Glutamatergic neuron (in vitro differentiated cells): ENCODE measurements at regions not wholly inside any gene's neighbourhood (a gene's known extent, or its start where the extent isn't known, plus 50 kb on each side); places are given as distances from the start of the nearest gene placed in this dataset.

ENCODE experiments used
- DNase-seq: peaks from one replicate; pipeline ENCODE4 v3.0.0; 2022
- H3K27ac Mint-ChIP-seq: one replicate; pipeline ENCODE4 v1.8.0; 2020; ENCODE audit warnings: mild to moderate bottlenecking, mixed read lengths, inconsistent platforms; ENCODE audit not compliant: unreplicated experiment
- H3K27me3 Mint-ChIP-seq: one replicate; pipeline ENCODE4 v1.8.0; 2020; ENCODE audit warnings: mild to moderate bottlenecking, moderate library complexity, mixed read lengths, inconsistent platforms; ENCODE audit not compliant: unreplicated experiment
- H3K36me3 Mint-ChIP-seq: one replicate; pipeline ENCODE4 v1.8.0; 2020; ENCODE audit warnings: mild to moderate bottlenecking, mixed read lengths, inconsistent platforms; ENCODE audit not compliant: unreplicated experiment
- H3K4me1 Mint-ChIP-seq: one replicate; pipeline ENCODE4 v1.8.0; 2020; ENCODE audit warnings: mild to moderate bottlenecking, low read depth, mixed read lengths, inconsistent platforms; ENCODE audit not compliant: unreplicated experiment
- H3K4me3 Mint-ChIP-seq: one replicate; pipeline ENCODE4 v1.8.0; 2020; ENCODE audit warnings: mild to moderate bottlenecking, mixed read lengths, inconsistent platforms; ENCODE audit not compliant: unreplicated experiment
- H3K9me3 Mint-ChIP-seq: one replicate; pipeline ENCODE4 v1.8.0; 2020; ENCODE audit warnings: mild to moderate bottlenecking, moderate library complexity, mixed read lengths, inconsistent platforms; ENCODE audit not compliant: unreplicated experiment
- CTCF ChIP-seq: fragments of 200-600 bp; sonication (generic); IDR thresholded peaks from one replicate; pipeline ENCODE4 v1.5.0; 2021; ENCODE audit not compliant: partially characterized antibody, unreplicated experiment

DNA sequence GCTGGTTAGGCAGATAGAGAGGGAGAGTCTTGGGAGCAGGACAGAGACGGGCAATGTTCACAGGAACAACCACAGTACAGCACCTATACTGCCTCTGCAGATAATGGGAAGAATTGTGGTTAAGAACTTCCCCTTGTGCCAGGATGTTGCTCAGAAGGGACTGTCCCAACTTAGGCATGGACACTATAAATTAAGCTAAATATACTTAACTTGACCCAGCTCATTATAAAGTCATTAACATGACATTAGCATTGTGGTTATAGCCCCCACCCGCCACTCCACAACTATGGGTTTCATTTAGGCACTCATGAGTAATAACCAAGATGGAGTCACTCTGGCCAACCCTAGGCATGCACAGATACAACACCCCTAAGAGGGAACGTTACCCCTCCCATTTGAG is 310.9 kb upstream of the NRG3 start:
- TF ChIP-seq CTCF, result no peak
- Mint-ChIP-seq H3K4me3 (no peak overlapping the region), H3K27ac (no peak overlapping the region), H3K36me3 (peaks cover under 1% of the 10 kb centered on the region), H3K27me3 (peaks cover 2% of the 10 kb centered on the region), H3K4me1 (no peaks in the 10 kb centered on the region), H3K9me3 (no peaks in the 10 kb centered on the region)
- DNase-seq, result no peak

DNA sequence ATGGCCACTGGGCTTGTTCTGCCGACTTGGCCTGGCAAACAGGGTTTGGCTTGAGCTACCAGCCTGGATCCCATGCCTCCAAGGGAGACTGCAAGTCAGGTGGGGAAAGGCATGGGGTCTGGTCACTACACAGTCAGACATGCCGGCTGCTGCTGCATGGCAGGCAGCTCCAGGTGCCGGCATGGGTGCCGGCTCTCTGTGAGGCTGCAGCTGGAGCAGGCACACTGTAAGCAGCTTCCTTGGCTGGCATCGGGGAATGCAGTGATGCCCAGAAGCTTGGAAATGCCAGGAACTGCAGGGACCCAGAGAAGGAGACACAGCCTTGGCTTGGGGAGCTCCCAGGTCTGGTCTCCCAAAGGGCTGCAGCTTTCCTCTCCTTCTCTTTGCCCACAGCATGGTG is 305.5 kb upstream of the NRG3 start:
- Mint-ChIP-seq H3K9me3 (no peaks in the 10 kb centered on the region), H3K27ac (no peak overlapping the region), H3K36me3 (no peaks in the 10 kb centered on the region), H3K4me1 (no peaks in the 10 kb centered on the region), H3K4me3 (no peak overlapping the region), H3K27me3 (peaks cover 5% of the 10 kb centered on the region)
- no peak for DNase-seq
- TF ChIP-seq CTCF, result no peak

- H3K36me3 Mint-ChIP-seq, result no peaks in the 10 kb centered on the region
- H3K4me1 Mint-ChIP-seq, result no peaks in the 10 kb centered on the region
- no peak for DNase-seq
- H3K9me3 Mint-ChIP-seq, result no peaks in the 10 kb centered on the region
- no peak for TF ChIP-seq CTCF
- H3K4me3 Mint-ChIP-seq, result no peak overlapping the region
- H3K27me3 Mint-ChIP-seq, result peaks cover 5% of the 10 kb centered on the region
- H3K27ac Mint-ChIP-seq, result no peak overlapping the region
Observed at GRCh38 chr10:81570349-81570748, 304.6 kb upstream of the NRG3 start.

DNA sequence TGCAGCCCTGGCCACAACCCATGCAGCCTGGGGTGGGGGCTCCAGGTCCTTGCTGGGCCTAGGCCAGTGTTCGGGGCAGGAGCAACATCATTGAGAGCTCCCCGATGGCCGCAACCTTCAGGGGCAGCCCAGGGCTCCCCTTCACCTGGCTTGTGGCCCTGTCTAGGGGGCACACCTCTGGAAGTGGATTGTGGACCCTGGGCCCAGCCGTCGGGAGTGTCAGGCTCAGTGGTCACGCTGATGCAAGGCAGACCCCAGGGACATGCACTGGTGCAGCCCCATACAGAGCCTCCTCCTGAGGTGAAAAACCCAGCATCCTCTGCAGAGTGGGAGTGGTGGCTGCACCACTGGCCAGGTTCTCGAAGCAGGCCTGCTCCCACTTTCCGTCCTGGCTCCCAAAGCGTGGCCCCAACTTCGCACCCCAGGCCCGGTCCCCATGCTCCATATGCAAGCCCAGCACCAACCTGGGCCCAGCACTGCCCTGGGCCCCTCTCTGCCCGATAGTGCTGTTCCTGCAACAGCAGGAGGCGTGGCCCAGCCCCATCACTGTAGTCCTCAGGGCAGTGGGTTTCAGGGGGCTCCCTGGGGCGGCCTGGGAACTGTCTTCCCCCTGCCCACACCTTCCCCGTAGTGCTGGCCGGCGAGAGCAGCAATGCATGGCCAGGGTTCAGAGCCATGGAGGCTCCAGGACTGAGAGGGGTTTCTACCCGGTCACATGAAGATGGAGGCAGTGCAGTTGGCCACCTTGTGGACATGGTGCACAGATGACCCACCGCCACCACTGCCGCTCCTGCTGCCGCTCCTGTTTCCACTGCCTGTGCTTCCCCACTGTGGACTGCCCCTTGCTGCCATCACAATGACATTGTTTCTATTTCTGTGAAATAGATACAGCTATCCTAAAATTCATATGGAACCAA is 303.9 kb upstream of the NRG3 start:
- TF ChIP-seq CTCF, result no peak
- H3K4me3 Mint-ChIP-seq, result no peak overlapping the region
- no peak for DNase-seq
- H3K4me1 Mint-ChIP-seq, result no peaks in the 10 kb centered on the region
- H3K9me3 Mint-ChIP-seq, result no peaks in the 10 kb centered on the region
- peaks cover 5% of the 10 kb centered on the region for H3K27me3 Mint-ChIP-seq
- no peak overlapping the region for H3K27ac Mint-ChIP-seq
- H3K36me3 Mint-ChIP-seq, result no peaks in the 10 kb centered on the region

DNA sequence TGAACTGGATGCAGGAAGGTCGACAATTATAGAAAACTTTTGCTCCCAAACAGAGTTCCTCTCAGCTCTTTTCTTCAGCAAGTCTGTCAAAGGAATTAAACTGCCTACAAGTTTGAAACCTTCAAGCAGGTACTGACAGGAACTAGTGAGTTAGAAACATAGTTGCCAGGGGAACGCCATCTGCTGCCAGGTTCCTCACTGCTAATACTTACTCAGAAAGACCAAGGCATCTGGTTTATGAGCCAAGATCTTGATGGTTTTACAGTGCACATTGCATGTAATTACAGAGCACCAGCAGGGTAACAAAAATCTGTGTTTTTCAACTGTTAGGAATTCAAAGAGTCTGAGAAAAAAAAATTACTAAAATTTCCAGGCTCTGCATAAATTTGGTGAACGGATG is 300.0 kb upstream of the NRG3 start:
- no peak for DNase-seq
- TF ChIP-seq CTCF, result no peak
- H3K27me3 Mint-ChIP-seq, result peaks cover 3% of the 10 kb centered on the region
- no peaks in the 10 kb centered on the region for H3K9me3 Mint-ChIP-seq
- H3K4me3 Mint-ChIP-seq, result no peak overlapping the region
- H3K27ac Mint-ChIP-seq, result no peak overlapping the region
- H3K4me1 Mint-ChIP-seq, result no peaks in the 10 kb centered on the region
- no peaks in the 10 kb centered on the region for H3K36me3 Mint-ChIP-seq
